WTC11 (cell line): ENCODE measurements at regions not wholly inside any gene's neighbourhood (a gene's known extent, or its start where the extent isn't known, plus 50 kb on each side); places are given as distances from the start of the nearest gene placed in this dataset.

Experiments
- ARID4B ChIP-seq: sonication (generic); formaldehyde crosslinking; IDR thresholded peaks from 2 replicates; pipeline ENCODE4 v1.8.0; 2023; ENCODE audit warnings: missing genetic modification reagents, mild to moderate bottlenecking, borderline replicate concordance
- ATF2 ChIP-seq: sonication (generic); formaldehyde crosslinking; IDR thresholded peaks from 2 replicates; pipeline ENCODE4 v1.8.1; 2022; ENCODE audit warnings: low read depth, missing genetic modification reagents, borderline replicate concordance
- CTCF ChIP-seq: fragments of 200-600 bp; IDR thresholded peaks from 2 replicates; pipeline ENCODE4 v1.8.0; 2022; ENCODE audit warnings: antibody characterized with exemption
- FOXP1 ChIP-seq: sonication (generic); formaldehyde crosslinking; IDR thresholded peaks from 2 replicates; pipeline ENCODE4 v1.8.0; 2022; ENCODE audit warnings: missing genetic modification reagents, mild to moderate bottlenecking, moderate library complexity, borderline replicate concordance
- HMGXB4 ChIP-seq: sonication (generic); formaldehyde crosslinking; IDR thresholded peaks from 2 replicates; pipeline ENCODE4 v1.8.1; 2023; ENCODE audit warnings: mild to moderate bottlenecking, moderate library complexity, missing genetic modification reagents
- MAX ChIP-seq: sonication (generic); formaldehyde crosslinking; IDR thresholded peaks from 2 replicates; pipeline ENCODE4 v1.8.0; 2022; ENCODE audit warnings: mild to moderate bottlenecking, missing genetic modification reagents
- NFE2L1 ChIP-seq: sonication (generic); formaldehyde crosslinking; IDR thresholded peaks from 2 replicates; pipeline ENCODE4 v1.8.1; 2023; ENCODE audit warnings: missing genetic modification reagents
- TCF7 ChIP-seq: sonication (generic); formaldehyde crosslinking; IDR thresholded peaks from 2 replicates; pipeline ENCODE4 v1.8.0; 2022; ENCODE audit warnings: mild to moderate bottlenecking, low read depth, missing genetic modification reagents, moderate library complexity
- TP53 ChIP-seq: sonication (generic); formaldehyde crosslinking; IDR thresholded peaks from 2 replicates; pipeline ENCODE4 v1.8.1; 2023; ENCODE audit warnings: mild to moderate bottlenecking, missing genetic modification reagents
- USF2 ChIP-seq: sonication (generic); formaldehyde crosslinking; IDR thresholded peaks from 2 replicates; pipeline ENCODE4 v1.8.1; 2023; ENCODE audit warnings: mild to moderate bottlenecking, missing genetic modification reagents, moderate library complexity
- ZBTB43 ChIP-seq: sonication (generic); formaldehyde crosslinking; IDR thresholded peaks from 2 replicates; pipeline ENCODE4 v1.8.1; 2023; ENCODE audit warnings: mild to moderate bottlenecking, missing genetic modification reagents
- ZNF121 ChIP-seq: sonication (generic); formaldehyde crosslinking; IDR thresholded peaks from 2 replicates; pipeline ENCODE4 v1.8.0; 2023; ENCODE audit warnings: missing genetic modification reagents
- ZNF138 ChIP-seq: sonication (generic); formaldehyde crosslinking; conservative IDR thresholded peaks from 2 replicates; pipeline ENCODE4 v1.8.1; 2022; ENCODE audit warnings: mild to moderate bottlenecking, moderate library complexity, missing genetic modification reagents
- ZNF219 ChIP-seq: sonication (generic); formaldehyde crosslinking; IDR thresholded peaks from 2 replicates; pipeline ENCODE4 v1.8.0; 2023; ENCODE audit warnings: missing genetic modification reagents, mild to moderate bottlenecking, borderline replicate concordance

GRCh38 chr1:58248791-58249190, 297.7 kb downstream of the OMA1 start:
- TF ChIP-seq NFE2L1 (CRISPR knock-in tag), result no peak
- TF ChIP-seq CTCF, result no peak
- no peak for TF ChIP-seq TP53 (CRISPR knock-in tag)
- TF ChIP-seq ZNF138 (CRISPR knock-in tag), result no peak
- no peak for TF ChIP-seq ZNF121 (CRISPR knock-in tag)
- no peak for TF ChIP-seq USF2 (CRISPR knock-in tag)
- TF ChIP-seq TCF7 (CRISPR knock-in tag), result no peak
- no peak for TF ChIP-seq ATF2 (CRISPR knock-in tag)
- no peak for TF ChIP-seq FOXP1 (CRISPR knock-in tag)
- TF ChIP-seq HMGXB4, result no peak
- TF ChIP-seq ARID4B, result no peak
- no peak for TF ChIP-seq ZNF219
- no peak for TF ChIP-seq ZBTB43 (CRISPR knock-in tag)
- no peak for TF ChIP-seq MAX (CRISPR knock-in tag)
